Kidney tubule cell (primary cell): ENCODE measurements at regions not wholly inside any gene's neighbourhood (a gene's known extent, or its start where the extent isn't known, plus 50 kb on each side); places are given as distances from the start of the nearest gene placed in this dataset.

Source experiments
- DNase-seq: peaks from one replicate; pipeline ENCODE4 v3.0.0-alpha.2; 2018; ENCODE audit warnings: low spot score

GRCh38 chr3:116929505-116930222 is 220.1 kb downstream of the TUSC7 start:
- no peak for DNase-seq

- DNase-seq: no peak
Measured at GRCh38 chr3:116930786-116931185, 221.2 kb downstream of the TUSC7 start.

DNA sequence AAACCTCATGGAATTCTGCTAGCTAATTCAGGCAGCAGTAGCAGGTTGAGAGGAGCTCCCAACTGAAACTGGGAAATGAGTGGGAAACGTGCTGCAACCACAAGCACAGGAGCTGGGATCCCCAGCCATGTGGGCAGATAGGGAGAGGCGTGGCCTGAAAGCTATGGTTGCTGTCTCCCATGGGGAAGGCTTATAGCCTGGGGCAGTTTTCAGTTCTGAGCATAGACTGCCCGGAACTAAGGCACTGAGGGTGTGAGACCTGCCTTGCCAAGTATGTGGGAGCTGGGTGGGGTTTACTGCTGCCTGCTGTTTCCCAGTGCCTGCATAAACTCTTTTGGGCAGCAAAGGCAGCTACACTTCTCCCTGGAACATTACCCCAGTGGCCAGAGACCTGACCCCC is 229.5 kb downstream of the TUSC7 start:
- DNase-seq: no peak

DNA sequence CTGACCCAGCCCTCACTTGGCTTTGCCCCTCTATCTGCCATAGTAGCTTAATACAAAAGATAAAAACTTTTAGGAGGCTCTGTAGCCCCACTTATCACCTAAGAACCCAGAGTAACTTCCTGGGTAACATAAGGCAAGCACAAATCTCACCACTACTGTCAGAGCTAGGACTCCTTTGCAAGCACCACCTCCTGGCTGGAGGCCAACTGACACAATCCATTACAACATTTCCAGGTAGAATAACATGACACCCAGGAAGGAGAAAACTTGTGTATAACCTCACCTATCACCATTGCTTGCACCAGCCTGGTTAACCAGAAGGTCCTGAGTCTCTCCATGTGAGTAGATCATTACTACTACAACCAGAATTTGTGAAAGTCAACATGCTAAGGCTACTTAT is 230.0 kb downstream of the TUSC7 start:
- DNase-seq: no peak

DNA sequence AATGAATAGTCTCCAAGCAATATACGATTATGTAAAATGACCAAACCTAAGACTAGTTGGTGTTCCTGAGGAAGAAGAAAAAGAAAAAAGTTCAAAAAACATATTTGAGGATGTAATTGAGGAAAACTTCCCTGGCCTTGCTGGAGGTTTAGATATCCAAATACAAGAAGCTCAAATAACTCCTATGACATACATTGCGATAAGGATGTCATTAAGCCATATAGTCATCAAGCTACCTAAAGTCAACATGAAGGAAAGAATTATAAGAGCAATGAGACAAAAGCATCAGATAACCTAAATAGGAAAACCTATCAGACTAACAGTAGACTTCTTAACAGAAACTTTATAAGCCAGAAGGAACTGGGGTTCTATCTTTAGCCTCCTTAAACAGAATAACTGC is 231.1 kb downstream of the TUSC7 start:
- no peak for DNase-seq

DNA sequence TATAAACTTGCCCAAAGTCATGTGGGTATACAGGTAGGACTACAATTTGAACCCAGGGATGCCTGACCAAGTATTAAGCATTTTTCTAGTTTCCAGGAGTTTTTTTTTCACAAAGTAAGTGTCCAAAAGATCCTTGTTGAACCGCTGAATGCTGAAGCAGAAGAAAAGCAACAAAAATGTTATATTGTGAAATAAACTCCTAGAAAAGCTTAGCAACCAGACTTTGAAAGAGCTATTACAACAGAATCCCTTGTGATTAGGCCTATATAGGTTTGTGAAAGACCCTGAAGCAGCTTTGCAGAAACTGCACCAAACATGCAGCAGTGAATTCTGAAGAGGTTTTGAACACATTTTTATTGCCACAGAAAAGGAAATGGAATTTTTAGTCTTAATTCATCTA is 236.8 kb downstream of the TUSC7 start:
- DNase-seq: no peak

DNA sequence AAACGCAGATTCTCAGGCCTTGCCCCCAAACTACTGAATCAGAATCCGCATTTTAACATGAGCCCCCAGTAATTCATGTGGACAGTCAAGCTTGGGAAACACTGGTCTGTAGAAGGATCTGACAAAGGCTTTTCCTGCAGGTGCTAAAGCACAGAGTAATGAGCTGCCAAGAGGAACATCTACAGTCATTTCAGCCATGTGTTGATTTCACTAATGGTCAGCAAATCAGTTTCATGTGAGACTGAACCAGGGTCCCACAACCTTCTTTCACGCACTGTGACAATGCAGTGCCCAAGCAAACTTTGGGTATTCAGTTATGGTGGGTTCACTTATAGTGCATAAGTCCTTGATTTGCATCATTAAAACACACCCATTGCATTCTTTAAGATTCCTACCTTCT is 237.6 kb downstream of the TUSC7 start:
- no peak for DNase-seq

DNA sequence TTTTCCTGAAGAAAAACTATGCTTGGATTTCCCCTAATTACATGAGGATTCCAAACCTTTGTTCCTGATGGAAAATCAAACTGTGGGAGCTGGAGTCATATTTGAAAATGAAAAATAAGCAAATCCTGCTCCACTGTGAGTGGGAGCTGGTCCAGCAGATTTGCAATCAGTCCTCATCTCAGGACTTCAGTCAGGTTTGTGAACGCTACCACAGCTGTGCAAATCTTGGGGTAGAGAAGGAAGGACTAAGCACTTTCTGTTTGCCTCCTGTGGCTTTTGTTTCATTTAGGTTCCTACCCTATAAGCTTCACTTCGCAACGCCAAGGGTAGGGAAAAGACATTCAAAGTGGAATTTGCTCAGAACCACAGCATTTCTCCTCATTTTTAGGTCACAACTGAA is 238.2 kb downstream of the TUSC7 start:
- DNase-seq: no peak

DNA sequence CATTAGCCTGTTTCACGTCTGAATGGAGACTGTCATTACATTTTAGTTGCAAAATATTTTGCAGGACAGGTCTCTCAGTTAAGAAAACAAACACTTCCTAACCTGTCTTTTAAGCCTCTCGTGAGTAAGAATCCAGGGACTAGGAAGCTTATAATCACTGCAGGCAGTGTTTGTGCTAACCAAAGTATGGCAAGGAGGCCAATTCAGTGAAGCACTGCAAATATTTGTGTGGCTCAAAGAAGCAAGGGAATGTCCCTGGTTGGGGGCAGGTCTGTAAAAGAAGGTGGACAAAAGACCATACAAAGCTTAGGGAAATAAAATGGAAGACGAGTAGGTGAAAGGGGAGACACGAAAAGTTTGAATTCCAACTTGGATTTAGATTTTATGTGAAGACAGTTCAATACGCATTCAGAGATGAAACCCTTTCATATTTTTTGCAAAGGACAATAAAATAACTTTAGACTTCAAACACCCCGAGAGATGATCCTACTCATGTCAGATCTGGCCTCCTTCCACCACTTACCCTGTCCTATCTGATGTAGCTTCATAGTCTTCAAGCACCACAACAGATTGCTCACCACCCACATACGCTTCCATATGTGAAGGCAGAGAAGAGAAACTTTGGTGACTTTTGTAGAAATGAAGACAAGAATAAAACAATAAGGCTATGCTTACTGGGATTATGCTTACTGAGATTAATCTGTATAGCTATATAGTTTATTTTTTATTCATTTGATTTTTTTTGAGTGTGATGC is 240.9 kb downstream of the TUSC7 start:
- no peak for DNase-seq

DNA sequence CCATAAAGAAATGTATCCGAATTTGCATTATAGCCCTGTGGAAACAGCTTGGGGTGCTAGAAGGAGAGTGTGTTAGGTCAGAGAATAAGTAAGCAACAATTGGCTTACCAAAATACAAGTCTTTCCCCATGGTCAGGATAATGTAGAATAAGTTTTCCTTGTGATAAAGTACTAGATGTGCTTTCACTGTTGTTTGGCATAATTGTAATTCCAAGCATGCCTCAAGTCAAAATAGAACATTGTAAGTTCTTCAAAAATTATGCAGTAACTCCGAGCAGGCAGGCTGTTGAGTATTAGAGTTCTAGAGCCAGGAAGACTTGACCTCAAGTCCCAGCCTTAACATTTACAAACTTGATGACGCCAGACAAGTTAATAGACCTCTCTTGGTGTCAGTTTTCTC is 242.0 kb downstream of the TUSC7 start:
- no peak for DNase-seq

DNA sequence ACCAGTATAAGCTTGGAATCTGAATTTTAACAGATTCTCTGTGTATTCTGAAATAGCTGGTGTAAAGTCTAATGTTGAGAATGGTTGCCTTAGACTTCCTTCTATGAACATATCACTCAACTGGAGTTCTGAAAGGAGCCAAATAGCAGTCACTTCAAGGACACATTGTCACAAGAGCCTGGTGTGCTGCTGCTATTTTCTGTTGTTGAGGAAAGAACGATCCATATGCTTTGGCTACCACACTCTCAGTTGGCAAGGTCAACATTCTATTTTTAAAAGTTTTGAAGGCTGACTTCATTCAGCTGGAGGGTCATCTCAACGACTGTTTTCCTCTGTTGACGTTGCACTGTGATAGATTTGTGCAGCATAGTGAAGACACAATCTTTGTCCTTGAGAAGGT is 248.7 kb downstream of the TUSC7 start:
- DNase-seq: no peak

- DNase-seq: no peak
Measured at GRCh38 chr3:116961106-116961505, 251.5 kb downstream of the TUSC7 start.

GRCh38 chr3:116963802-116964201 is 254.2 kb downstream of the TUSC7 start:
- no peak for DNase-seq

DNA sequence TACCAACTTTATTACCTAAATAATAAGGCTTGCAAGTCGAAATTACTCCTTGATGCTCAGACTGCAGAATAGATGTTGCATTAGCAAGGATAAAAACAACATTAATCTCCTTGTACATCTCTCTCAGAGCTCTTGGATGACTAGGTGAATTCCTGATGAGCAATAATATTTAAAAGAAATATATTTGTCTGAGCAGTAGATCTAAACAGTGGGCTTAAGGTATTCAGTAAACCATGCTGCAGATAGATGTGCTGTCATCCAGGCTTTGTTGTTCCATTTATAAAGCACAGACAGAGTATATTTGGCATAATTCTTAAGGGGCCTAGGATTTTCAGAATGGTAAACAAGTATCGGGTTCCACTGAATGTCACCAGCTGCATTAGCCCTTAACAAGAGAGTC is 257.1 kb downstream of the TUSC7 start:
- DNase-seq: no peak

- DNase-seq: no peak
Measured at GRCh38 chr3:116969135-116969534, 259.6 kb downstream of the TUSC7 start.

GRCh38 chr3:116969646-116970045 is 260.1 kb downstream of the TUSC7 start:
- no peak for DNase-seq

GRCh38 chr3:116971531-116971930 is 262.0 kb downstream of the TUSC7 start:
- no peak for DNase-seq

DNA sequence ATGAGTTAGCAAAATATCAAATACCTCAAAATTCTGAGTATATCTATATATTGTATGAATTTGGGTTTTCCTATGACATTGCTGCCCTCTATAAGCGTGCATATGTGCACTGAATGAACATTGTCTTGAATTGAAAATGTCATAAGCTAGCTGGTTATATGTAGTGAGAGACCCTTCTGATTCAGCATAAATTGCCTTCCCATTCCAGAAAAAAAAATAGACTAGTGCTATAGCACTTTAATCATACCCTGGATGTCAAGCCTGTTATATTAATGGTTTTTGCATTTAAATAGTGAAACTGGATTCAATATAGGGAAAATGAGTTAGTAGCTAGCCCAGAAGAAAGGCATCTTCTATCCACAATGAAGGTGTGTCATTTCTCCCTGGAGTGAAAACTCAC is 265.1 kb downstream of the TUSC7 start:
- DNase-seq: no peak

GRCh38 chr3:116977441-116977840 is 267.9 kb downstream of the TUSC7 start:
- no peak for DNase-seq

- no peak for DNase-seq
Measured at GRCh38 chr3:116980099-116980498, 270.5 kb downstream of the TUSC7 start.

DNA sequence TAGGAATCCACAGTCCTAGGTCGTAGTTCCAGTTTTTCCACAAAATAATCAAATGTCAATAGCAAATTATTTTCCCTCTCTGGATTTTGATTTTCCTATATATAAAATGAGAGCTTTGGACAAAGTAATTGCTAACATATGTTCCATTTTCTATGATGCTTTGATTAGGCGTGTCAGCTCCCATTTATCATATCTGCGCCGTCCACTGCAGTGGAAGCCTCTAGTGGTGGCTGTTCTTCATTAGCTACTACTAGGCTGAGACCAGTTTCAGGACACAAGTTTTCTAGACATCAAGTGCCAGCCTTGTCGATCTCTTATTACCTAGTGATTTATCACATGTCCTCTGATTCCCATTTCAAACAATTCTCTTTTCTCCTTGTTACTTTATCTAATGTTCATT is 271.5 kb downstream of the TUSC7 start:
- no peak for DNase-seq

DNA sequence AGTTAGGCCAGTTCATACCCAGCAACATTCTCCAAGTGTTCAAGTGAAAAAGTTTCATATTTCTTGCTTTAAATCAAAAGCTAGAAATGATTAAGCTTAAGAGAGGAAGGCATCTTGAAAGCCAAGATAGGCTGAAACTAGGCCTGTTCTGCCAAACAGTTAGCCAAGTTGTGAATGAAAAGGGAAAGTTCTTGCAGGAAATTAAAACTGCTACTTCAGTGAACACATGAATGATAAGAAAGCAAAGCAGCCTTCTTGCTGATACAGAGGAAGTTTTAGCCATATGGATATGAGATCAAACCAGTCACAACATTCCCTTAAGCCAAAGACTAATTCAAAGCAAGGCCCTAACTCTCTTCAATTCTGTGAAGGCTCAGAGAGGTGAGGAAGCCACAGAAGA is 274.7 kb downstream of the TUSC7 start:
- no peak for DNase-seq

GRCh38 chr3:116994351-116994879 is 284.8 kb downstream of the TUSC7 start:
- DNase-seq: no peak

- no peak for DNase-seq
Measured at GRCh38 chr3:117003501-117003900, 293.9 kb downstream of the TUSC7 start.
